ENCODE measurements at regions not wholly inside any gene's neighbourhood (a gene's known extent, or its start where the extent isn't known, plus 50 kb on each side); places are given as distances from the start of the nearest gene placed in this dataset.

- Mint-ChIP-seq H3K4me1 (no peaks in the 10 kb centered on the region; the same call in none of the 3 replicates), H3K9me3 (no peaks in the 10 kb centered on the region), H3K27me3 (ENCODE audit: insufficient read depth, low read depth, poor library complexity) (peaks cover 2% of the 10 kb centered on the region), H3K36me3 (ENCODE audit: low read depth) (no peaks in the 10 kb centered on the region), H3K4me3 (no peak overlapping the region), H3K27ac (no peak overlapping the region)
- Histone ChIP-seq H2AFZ (no peak overlapping the region), H3K4me3 (no peak overlapping the region), H4K20me1 (replicated peaks; ENCODE audit: insufficient read depth) (no peaks in the 10 kb centered on the region), H3F3A (replicated peaks; ENCODE audit: low read depth) (no peaks in the 10 kb centered on the region), H3K9me2 (ENCODE audit: insufficient read depth) (peaks cover 9% of the 10 kb centered on the region; the same call in 1 of the 2 replicates), H3K27ac (ENCODE audit: low read depth) (no peak overlapping the region), H3K27me3 (ENCODE audit: insufficient read depth) (no peaks in the 10 kb centered on the region), H3K79me2 (replicated peaks; ENCODE audit: insufficient read depth) (no peaks in the 10 kb centered on the region), H3K4me2 (no peak overlapping the region), H3K4me1 (ENCODE audit: insufficient read depth) (no peaks in the 10 kb centered on the region), H3K36me3 (ENCODE audit: insufficient read depth) (no peaks in the 10 kb centered on the region)
- no peak for DNase-seq (ENCODE audit: low spot score)
- no peak for ATAC-seq
- TF ChIP-seq ZNF114 (CRISPR knock-in tag; IDR thresholded peaks at IDR 0.05) (no peak), POLR2AphosphoS5 (IDR thresholded peaks at IDR 0.05; ENCODE audit: low read depth) (no peak), CREB1 (CRISPR knock-in tag; IDR thresholded peaks at IDR 0.05; ENCODE audit: low read depth) (no peak), EZH2 (IDR thresholded peaks at IDR 0.05; ENCODE audit: low read depth, unreplicated experiment) (no peak), ETS1 (IDR thresholded peaks at IDR 0.05) (no peak), CTCF (conservative IDR thresholded peaks at IDR 0.05; ENCODE audit: low read depth in 2 of 2) (no peak), REST (IDR thresholded peaks at IDR 0.05; ENCODE audit: unreplicated experiment) (no peak), ZNF331 (CRISPR knock-in tag; IDR thresholded peaks at IDR 0.05; ENCODE audit: low read depth) (no peak), STAT1 (IDR thresholded peaks at IDR 0.05; ENCODE audit: unreplicated experiment) (no peak), EZH2phosphoT487 (IDR thresholded peaks at IDR 0.05; ENCODE audit: unreplicated experiment) (no peak), NANOG (IDR thresholded peaks at IDR 0.05; ENCODE audit: borderline replicate concordance) (no peak), JUNB (IDR thresholded peaks at IDR 0.05; ENCODE audit: unreplicated experiment) (no peak), ZNF462 (CRISPR knock-in tag; IDR thresholded peaks at IDR 0.05) (no peak)
Observed at GRCh38 chr6:156507656-156508055, 269.5 kb upstream of the ARID1B start.

Data from GM23338 (cell line).